ENCODE measurements at regions not wholly inside any gene's neighbourhood (a gene's known extent, or its start where the extent isn't known, plus 50 kb on each side); places are given as distances from the start of the nearest gene placed in this dataset.

DNA sequence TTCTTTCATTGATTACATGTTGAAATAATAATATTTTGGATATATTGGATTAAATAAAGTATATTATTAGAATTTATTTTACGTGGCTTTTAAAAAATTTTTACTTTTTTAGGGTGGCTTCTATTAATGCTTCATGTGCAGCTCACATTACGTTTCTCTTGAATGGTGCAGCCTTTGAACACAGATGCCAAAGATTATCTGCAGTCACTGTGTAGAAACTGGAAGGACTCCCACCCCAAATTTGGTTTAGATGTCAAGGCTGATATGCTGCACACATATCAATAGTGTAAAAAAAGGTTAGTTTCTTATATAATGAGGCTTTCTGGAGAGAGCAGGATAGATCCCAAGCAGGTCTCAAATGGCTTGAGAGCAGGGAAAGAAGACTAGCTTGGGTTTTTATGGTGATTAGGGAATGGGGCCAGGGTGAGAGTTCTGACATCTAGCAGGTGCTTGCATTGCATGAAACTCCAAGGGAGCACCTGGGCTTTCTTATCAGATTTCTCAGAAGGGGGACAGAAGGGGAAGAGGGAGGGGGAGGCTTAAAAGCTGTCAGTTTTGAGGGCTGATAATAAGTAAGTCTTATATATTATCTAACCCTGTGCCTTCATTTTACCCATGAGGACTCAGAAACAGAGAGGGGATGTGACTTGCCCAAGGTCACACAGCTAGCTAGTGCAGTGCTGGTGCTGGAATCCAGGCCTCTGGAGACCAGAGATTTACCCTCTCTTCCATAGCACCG is 89.6 kb downstream of the CHST2 start:
- Histone ChIP-seq H3K9me3 (no peaks in the 10 kb centered on the region), H3K4me1 (no peaks in the 10 kb centered on the region), H3K27me3 (no peaks in the 10 kb centered on the region), H3K4me3 (no peak overlapping the region), H3K36me3 (no peaks in the 10 kb centered on the region), H3K27ac (no peak overlapping the region)
- no peak for DNase-seq (ENCODE audit: extremely low spot score in 2 of 2)
- no peak for TF ChIP-seq CTCF (IDR thresholded peaks at IDR 0.05)
- no peak for TF ChIP-seq POLR2A (IDR thresholded peaks at IDR 0.05)
- TF ChIP-seq POLR2AphosphoS5 (IDR thresholded peaks at IDR 0.05; ENCODE audit: insufficient read depth in 1 of 2, low read depth in 1 of 2), result no peak
- intact Hi-C loops (cut with DNase I), result no loop called here

GRCh38 chr3:143209715-143210059 is 90.1 kb downstream of the CHST2 start:
- Histone ChIP-seq H3K36me3 (no peaks in the 10 kb centered on the region), H3K27ac (no peak overlapping the region), H3K27me3 (no peaks in the 10 kb centered on the region), H3K4me3 (no peak overlapping the region), H3K9me3 (no peaks in the 10 kb centered on the region), H3K4me1 (no peaks in the 10 kb centered on the region)
- intact Hi-C loops (cut with DNase I), result no loop called here
- no peak for TF ChIP-seq CTCF (IDR thresholded peaks at IDR 0.05)
- TF ChIP-seq POLR2A (IDR thresholded peaks at IDR 0.05), result no peak
- no peak for TF ChIP-seq POLR2AphosphoS5 (IDR thresholded peaks at IDR 0.05; ENCODE audit: insufficient read depth in 1 of 2, low read depth in 1 of 2)
- no peak for DNase-seq (ENCODE audit: extremely low spot score in 2 of 2)

GRCh38 chr3:143210141-143210540 is 90.6 kb downstream of the CHST2 start:
- intact Hi-C loops (cut with DNase I), result no loop called here
- Histone ChIP-seq H3K27ac (no peak overlapping the region), H3K4me3 (no peak overlapping the region), H3K27me3 (no peaks in the 10 kb centered on the region), H3K4me1 (no peaks in the 10 kb centered on the region), H3K9me3 (no peaks in the 10 kb centered on the region), H3K36me3 (no peaks in the 10 kb centered on the region)
- TF ChIP-seq POLR2AphosphoS5 (IDR thresholded peaks at IDR 0.05; ENCODE audit: insufficient read depth in 1 of 2, low read depth in 1 of 2) (no peak), POLR2A (IDR thresholded peaks at IDR 0.05) (no peak), CTCF (IDR thresholded peaks at IDR 0.05) (no peak)
- no peak for DNase-seq (ENCODE audit: extremely low spot score in 2 of 2)

- intact Hi-C loops (cut with DNase I), result no loop called here
- Histone ChIP-seq H3K4me3 (no peak overlapping the region), H3K9me3 (no peaks in the 10 kb centered on the region), H3K36me3 (no peaks in the 10 kb centered on the region), H3K27ac (no peak overlapping the region), H3K4me1 (no peaks in the 10 kb centered on the region), H3K27me3 (no peaks in the 10 kb centered on the region)
- no peak for DNase-seq (ENCODE audit: extremely low spot score in 2 of 2)
- no peak for TF ChIP-seq POLR2AphosphoS5 (IDR thresholded peaks at IDR 0.05; ENCODE audit: insufficient read depth in 1 of 2, low read depth in 1 of 2)
- no peak for TF ChIP-seq CTCF (IDR thresholded peaks at IDR 0.05)
- no peak for TF ChIP-seq POLR2A (IDR thresholded peaks at IDR 0.05)
Observed at GRCh38 chr3:143215059-143215458, 95.5 kb downstream of the CHST2 start.
